ENCODE measurements at regions not wholly inside any gene's neighbourhood (a gene's known extent, or its start where the extent isn't known, plus 50 kb on each side); places are given as distances from the start of the nearest gene placed in this dataset.
A peak's percentile ranks its signal among the peaks of the same experiment; 100 is the strongest.

- Histone ChIP-seq H3K27ac (replicated peaks; ENCODE audit: low read length) (no peak overlapping the region), H3K23ac (ENCODE audit: low read depth, low read length, poor library complexity) (no peak overlapping the region), H3K27me3 (ENCODE audit: control insufficient read depth in 3 of 3, insufficient read depth in 3 of 3, low read depth in 1 of 3, low read length in 3 of 3) (peaks cover 0 to 10% (median 8%) of the 10 kb centered on the region in 3 experiments), H3K79me1 (ENCODE audit: low read depth, low read length) (no peaks in the 10 kb centered on the region), H4K91ac (ENCODE audit: low read depth, low read length, poor library complexity) (no peak overlapping the region), H3K4me2 (ENCODE audit: insufficient read depth, low read length, poor library complexity, severe bottlenecking) (no peak overlapping the region), H2AFZ (ENCODE audit: low read length) (peak overlapping the region; percentile 50), H3K14ac (ENCODE audit: low read length) (no peak overlapping the region), H3K9ac (ENCODE audit: low read depth, low read length, poor library complexity) (peak overlapping the region; percentile 38), H3K18ac (ENCODE audit: low read length) (no peak overlapping the region), H2BK120ac (ENCODE audit: low read depth, low read length) (no peak overlapping the region), H3K4ac (ENCODE audit: low read length) (no peak overlapping the region), H4K8ac (ENCODE audit: low read depth, low read length) (no peak overlapping the region), H2BK15ac (ENCODE audit: low read length) (no peak overlapping the region), H2BK12ac (ENCODE audit: low read length) (no peak overlapping the region), H3K4me3 (ENCODE audit: low read length in 2 of 2) (no peak overlapping the region), H3K4me1 (ENCODE audit: control insufficient read depth in 2 of 2, insufficient read depth in 1 of 2, low read depth in 1 of 2, low read length in 2 of 2) (peaks cover 11 to 39% of the 10 kb centered on the region in 2 donors), H3K9me3 (replicated peaks in 1 of 2; ENCODE audit: control insufficient read depth in 2 of 2, insufficient read depth in 1 of 2, low read depth in 1 of 2, low read length in 2 of 2) (no peaks in the 10 kb centered on the region), H3K36me3 (replicated peaks in 1 of 2; ENCODE audit: control insufficient read depth in 2 of 2, insufficient read depth in 2 of 2, low read length in 2 of 2) (no peaks in the 10 kb centered on the region), H2BK5ac (ENCODE audit: low read length) (no peak overlapping the region), H2AK5ac (ENCODE audit: low read depth, low read length) (no peak overlapping the region)
- DNase-seq (ENCODE audit: low spot score) = no peak
- no CpG with 5 or more reads among the region's 8 CpGs for WGBS, 2 donors (ENCODE audit: extremely low coverage in 2 of 2, insufficient read length in 2 of 2, insufficient replicate concordance in 1 of 2)
These were observed 137.4 kb upstream of the DLX2 start for GRCh38 chr2:172239944-172240590.

DNA sequence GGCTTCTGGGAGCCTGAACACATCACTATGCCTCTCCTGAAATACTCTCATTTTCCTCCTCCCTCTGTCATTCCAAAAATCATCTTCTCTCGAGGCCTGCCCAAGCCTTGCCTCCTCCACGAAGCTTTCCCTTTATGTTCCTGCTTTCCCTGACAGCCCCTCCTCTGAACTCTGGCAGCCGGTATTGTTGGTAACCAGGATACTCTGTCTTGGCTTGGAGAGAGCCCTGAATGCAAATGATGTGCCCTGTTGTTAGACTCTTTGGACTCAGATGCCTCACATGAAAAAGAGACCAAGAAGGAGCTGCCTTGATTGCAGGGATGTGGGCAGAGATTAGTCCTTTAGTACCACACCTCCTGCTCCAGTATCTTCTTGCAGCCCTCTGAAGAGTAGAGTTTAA lies 138.5 kb upstream of the DLX2 start:
- Histone ChIP-seq H3K36me3 (replicated peaks in 1 of 2; ENCODE audit: control insufficient read depth in 2 of 2, insufficient read depth in 2 of 2, low read length in 2 of 2) (no peaks in the 10 kb centered on the region), H3K23ac (ENCODE audit: low read depth, low read length, poor library complexity) (no peak overlapping the region), H3K18ac (ENCODE audit: low read length) (no peak overlapping the region), H3K27ac (replicated peaks; ENCODE audit: low read length) (no peak overlapping the region), H3K27me3 (ENCODE audit: control insufficient read depth in 3 of 3, insufficient read depth in 3 of 3, low read depth in 1 of 3, low read length in 3 of 3) (no peaks in the 10 kb centered on the region), H4K8ac (ENCODE audit: low read depth, low read length) (no peak overlapping the region), H3K4me2 (ENCODE audit: insufficient read depth, low read length, poor library complexity, severe bottlenecking) (no peak overlapping the region), H3K79me1 (ENCODE audit: low read depth, low read length) (no peaks in the 10 kb centered on the region), H3K4ac (ENCODE audit: low read length) (no peak overlapping the region), H2BK15ac (ENCODE audit: low read length) (no peak overlapping the region), H2AFZ (ENCODE audit: low read length) (peak overlapping the region; percentile 50), H4K91ac (ENCODE audit: low read depth, low read length, poor library complexity) (no peak overlapping the region), H3K9ac (ENCODE audit: low read depth, low read length, poor library complexity) (no peak overlapping the region), H2AK5ac (ENCODE audit: low read depth, low read length) (no peak overlapping the region), H2BK12ac (ENCODE audit: low read length) (no peak overlapping the region), H2BK5ac (ENCODE audit: low read length) (no peak overlapping the region), H3K9me3 (replicated peaks in 1 of 2; ENCODE audit: control insufficient read depth in 2 of 2, insufficient read depth in 1 of 2, low read depth in 1 of 2, low read length in 2 of 2) (no peaks in the 10 kb centered on the region), H3K14ac (ENCODE audit: low read length) (no peak overlapping the region), H2BK120ac (ENCODE audit: low read depth, low read length) (no peak overlapping the region), H3K4me1 (ENCODE audit: control insufficient read depth in 2 of 2, insufficient read depth in 1 of 2, low read depth in 1 of 2, low read length in 2 of 2) (peaks cover 9 to 42% of the 10 kb centered on the region in 2 donors), H3K4me3 (ENCODE audit: low read length in 2 of 2) (no peak overlapping the region)
- no CpG with 5 or more reads among the region's 3 CpGs for WGBS, 2 donors (ENCODE audit: extremely low coverage in 2 of 2, insufficient read length in 2 of 2, insufficient replicate concordance in 1 of 2)
- DNase-seq (ENCODE audit: low spot score) = no peak

DNA sequence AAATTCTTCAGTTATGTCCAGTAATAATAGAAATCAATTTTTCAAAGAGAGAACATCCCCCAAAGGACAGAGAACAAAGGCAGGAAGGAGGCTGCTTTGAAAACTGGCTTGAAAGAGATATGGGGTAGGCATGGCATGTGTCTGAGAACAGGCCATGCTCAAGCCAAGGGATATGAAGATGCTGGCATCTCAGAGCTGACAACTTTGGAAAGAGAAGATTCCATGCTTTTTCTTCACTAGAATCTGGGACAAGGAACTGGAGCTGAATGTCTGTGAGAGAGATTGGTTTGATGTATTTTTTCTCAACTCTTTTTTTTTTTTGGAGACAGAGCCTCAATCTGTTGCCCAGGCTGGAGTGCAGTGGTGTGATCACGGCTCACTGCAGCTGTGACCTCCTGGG lies 139.8 kb upstream of the DLX2 start:
- Histone ChIP-seq H2BK12ac (ENCODE audit: low read length) (no peak overlapping the region), H3K23ac (ENCODE audit: low read depth, low read length, poor library complexity) (no peak overlapping the region), H3K4me1 (ENCODE audit: control insufficient read depth in 2 of 2, insufficient read depth in 1 of 2, low read depth in 1 of 2, low read length in 2 of 2) (peaks cover 13 to 42% of the 10 kb centered on the region in 2 donors), H2BK120ac (ENCODE audit: low read depth, low read length) (no peak overlapping the region), H3K9me3 (replicated peaks in 1 of 2; ENCODE audit: control insufficient read depth in 2 of 2, insufficient read depth in 1 of 2, low read depth in 1 of 2, low read length in 2 of 2) (no peaks in the 10 kb centered on the region), H4K8ac (ENCODE audit: low read depth, low read length) (no peak overlapping the region), H3K14ac (ENCODE audit: low read length) (no peak overlapping the region), H4K91ac (ENCODE audit: low read depth, low read length, poor library complexity) (no peak overlapping the region), H3K9ac (ENCODE audit: low read depth, low read length, poor library complexity) (no peak overlapping the region), H2AFZ (ENCODE audit: low read length) (no peak overlapping the region), H2BK5ac (ENCODE audit: low read length) (no peak overlapping the region), H3K4ac (ENCODE audit: low read length) (no peak overlapping the region), H3K27ac (replicated peaks; ENCODE audit: low read length) (no peak overlapping the region), H3K27me3 (ENCODE audit: control insufficient read depth in 3 of 3, insufficient read depth in 3 of 3, low read depth in 1 of 3, low read length in 3 of 3) (no peaks in the 10 kb centered on the region), H3K79me1 (ENCODE audit: low read depth, low read length) (no peaks in the 10 kb centered on the region), H3K4me2 (ENCODE audit: insufficient read depth, low read length, poor library complexity, severe bottlenecking) (no peak overlapping the region), H2AK5ac (ENCODE audit: low read depth, low read length) (no peak overlapping the region), H3K36me3 (replicated peaks in 1 of 2; ENCODE audit: control insufficient read depth in 2 of 2, insufficient read depth in 2 of 2, low read length in 2 of 2) (no peaks in the 10 kb centered on the region), H3K4me3 (ENCODE audit: low read length in 2 of 2) (no peak overlapping the region), H3K18ac (ENCODE audit: low read length) (no peak overlapping the region), H2BK15ac (ENCODE audit: low read length) (no peak overlapping the region)
- no peak for DNase-seq (ENCODE audit: low spot score)
- WGBS, 2 donors (ENCODE audit: extremely low coverage in 2 of 2, insufficient read length in 2 of 2, insufficient replicate concordance in 1 of 2) = no CpG with 5 or more reads among the region's 1 CpG

DNA sequence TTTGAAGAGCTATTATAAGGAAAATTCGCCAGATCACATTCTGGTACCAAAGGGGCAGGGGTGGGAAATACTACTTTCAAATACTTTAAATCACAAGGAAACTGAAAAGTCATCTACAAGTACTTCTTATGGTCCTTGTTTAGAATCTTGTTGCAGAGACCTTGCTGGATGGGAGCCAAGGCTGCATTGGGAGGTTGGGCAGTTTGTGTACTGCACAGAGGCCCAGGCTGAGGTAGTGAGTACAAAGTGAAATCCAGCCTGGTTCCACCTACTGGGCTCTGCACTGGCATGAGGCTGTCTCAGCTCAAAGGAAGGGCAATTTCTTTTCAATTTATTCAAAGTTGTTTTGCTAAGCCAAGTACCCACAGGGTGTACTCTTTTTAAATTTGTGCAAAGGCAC lies 140.3 kb upstream of the DLX2 start:
- Histone ChIP-seq H4K8ac (ENCODE audit: low read depth, low read length) (no peak overlapping the region), H3K27me3 (ENCODE audit: control insufficient read depth in 3 of 3, insufficient read depth in 3 of 3, low read depth in 1 of 3, low read length in 3 of 3) (no peaks in the 10 kb centered on the region), H2BK5ac (ENCODE audit: low read length) (no peak overlapping the region), H2BK120ac (ENCODE audit: low read depth, low read length) (no peak overlapping the region), H3K4me3 (ENCODE audit: low read length in 2 of 2) (no peak overlapping the region), H3K36me3 (replicated peaks in 1 of 2; ENCODE audit: control insufficient read depth in 2 of 2, insufficient read depth in 2 of 2, low read length in 2 of 2) (no peaks in the 10 kb centered on the region), H3K14ac (ENCODE audit: low read length) (no peak overlapping the region), H3K9ac (ENCODE audit: low read depth, low read length, poor library complexity) (no peak overlapping the region), H3K27ac (replicated peaks; ENCODE audit: low read length) (no peak overlapping the region), H2AFZ (ENCODE audit: low read length) (no peak overlapping the region), H3K4me2 (ENCODE audit: insufficient read depth, low read length, poor library complexity, severe bottlenecking) (no peak overlapping the region), H2BK12ac (ENCODE audit: low read length) (no peak overlapping the region), H3K23ac (ENCODE audit: low read depth, low read length, poor library complexity) (no peak overlapping the region), H3K4me1 (ENCODE audit: control insufficient read depth in 2 of 2, insufficient read depth in 1 of 2, low read depth in 1 of 2, low read length in 2 of 2) (peaks cover 13 to 42% of the 10 kb centered on the region in 2 donors), H4K91ac (ENCODE audit: low read depth, low read length, poor library complexity) (no peak overlapping the region), H2BK15ac (ENCODE audit: low read length) (no peak overlapping the region), H3K18ac (ENCODE audit: low read length) (peak overlapping the region; percentile 2), H3K79me1 (ENCODE audit: low read depth, low read length) (no peaks in the 10 kb centered on the region), H3K4ac (ENCODE audit: low read length) (no peak overlapping the region), H2AK5ac (ENCODE audit: low read depth, low read length) (no peak overlapping the region), H3K9me3 (replicated peaks in 1 of 2; ENCODE audit: control insufficient read depth in 2 of 2, insufficient read depth in 1 of 2, low read depth in 1 of 2, low read length in 2 of 2) (no peaks in the 10 kb centered on the region)
- WGBS, 2 donors (ENCODE audit: extremely low coverage in 2 of 2, insufficient read length in 2 of 2, insufficient replicate concordance in 1 of 2) = no CpG with 5 or more reads among the region's 1 CpG
- no peak for DNase-seq (ENCODE audit: low spot score)
